ENCODE measurements at regions not wholly inside any gene's neighbourhood (a gene's known extent, or its start where the extent isn't known, plus 50 kb on each side); places are given as distances from the start of the nearest gene placed in this dataset.

- Mint-ChIP-seq H3K27me3 (no peaks in the 10 kb centered on the region), H3K4me3 (no peak overlapping the region), H3K9me3 (peaks cover 2% of the 10 kb centered on the region), H3K4me1 (ENCODE audit: low read depth) (peaks cover 7% of the 10 kb centered on the region), H3K27ac (no peak overlapping the region), H3K36me3 (ENCODE audit: low read depth) (no peaks in the 10 kb centered on the region)
- no peak for TF ChIP-seq CTCF (IDR thresholded peaks at IDR 0.05)
- POLR2A ChIA-PET, result no interaction called here
- intact Hi-C loops (cut with DNase I, micrococcal nuclease), result no loop called here
- H3K36me3 ChIP-seq (ENCODE audit: insufficient read depth, low read length), result no peaks in the 10 kb centered on the region
- H3K27ac ChIP-seq (ENCODE audit: low read depth in 1 of 2, low read length in 2 of 2), result no peak overlapping the region
- CTCF ChIA-PET, result no interaction called here
- no peak overlapping the region for H3K4me3 ChIP-seq (ENCODE audit: low read length)
- no peak for DNase-seq
- no peaks in the 10 kb centered on the region for H3K27me3 ChIP-seq (ENCODE audit: control insufficient read depth in 1 of 2, insufficient read depth in 2 of 2, low read length in 2 of 2)
- H3K9me3 ChIP-seq (ENCODE audit: control insufficient read depth in 1 of 2, insufficient read depth in 1 of 2, low read length in 2 of 2), result no peaks in the 10 kb centered on the region
- ATAC-seq (ENCODE audit: poor library complexity), result no peak
- no peaks in the 10 kb centered on the region for H3K4me1 ChIP-seq (ENCODE audit: insufficient read depth, low read length)
These were observed 104.9 kb upstream of the TSHZ2 start for GRCh38 chr20:52867305-52867704.

GRCh38 chr20:52864916-52865605 lies 107.1 kb upstream of the TSHZ2 start:
- POLR2A ChIA-PET, result no interaction called here
- ATAC-seq (ENCODE audit: poor library complexity), result no peak

GRCh38 chr20:52859156-52859876 lies 112.8 kb upstream of the TSHZ2 start:
- no peak for TF ChIP-seq CTCF (IDR thresholded peaks at IDR 0.05)
- no peaks in the 10 kb centered on the region for H3K4me1 Mint-ChIP-seq (ENCODE audit: low read depth)
- H3K27ac ChIP-seq (ENCODE audit: low read depth in 1 of 2, low read length in 2 of 2), result no peak overlapping the region
- H3K27me3 ChIP-seq (ENCODE audit: control insufficient read depth in 1 of 2, insufficient read depth in 2 of 2, low read length in 2 of 2), result no peaks in the 10 kb centered on the region
- intact Hi-C loops (cut with DNase I, micrococcal nuclease), result no loop called here
- H3K27me3 Mint-ChIP-seq, result no peaks in the 10 kb centered on the region
- CTCF ChIA-PET, result no interaction called here
- no peak overlapping the region for H3K27ac Mint-ChIP-seq
- H3K4me3 Mint-ChIP-seq, result no peak overlapping the region
- H3K36me3 ChIP-seq (ENCODE audit: insufficient read depth, low read length), result no peaks in the 10 kb centered on the region
- H3K4me1 ChIP-seq (ENCODE audit: insufficient read depth, low read length), result no peaks in the 10 kb centered on the region
- no peaks in the 10 kb centered on the region for H3K9me3 Mint-ChIP-seq
- ATAC-seq (ENCODE audit: poor library complexity) (no peak), DNase-seq (no peak)
- no peaks in the 10 kb centered on the region for H3K9me3 ChIP-seq (ENCODE audit: control insufficient read depth in 1 of 2, insufficient read depth in 1 of 2, low read length in 2 of 2)
- H3K36me3 Mint-ChIP-seq (ENCODE audit: low read depth), result no peaks in the 10 kb centered on the region
- POLR2A ChIA-PET, result no interaction called here
- no peak overlapping the region for H3K4me3 ChIP-seq (ENCODE audit: low read length)

More at GRCh38 chr20:52864916-52865605, 107.1 kb upstream of the TSHZ2 start:
- CTCF ChIA-PET, result interaction anchor here (1.0 kb wide), 1 partner anchor 9 kb away, joined by 3 read pairs; no protein-coding TSS in a partner anchor
- peaks cover 2% of the 10 kb centered on the region for H3K9me3 Mint-ChIP-seq
- intact Hi-C loops (cut with DNase I, micrococcal nuclease), result no loop called here
- no peak overlapping the region for H3K4me3 Mint-ChIP-seq
- no peaks in the 10 kb centered on the region for H3K36me3 ChIP-seq (ENCODE audit: insufficient read depth, low read length)
- H3K9me3 ChIP-seq (ENCODE audit: control insufficient read depth in 1 of 2, insufficient read depth in 1 of 2, low read length in 2 of 2), result no peaks in the 10 kb centered on the region
- TF ChIP-seq CTCF (IDR thresholded peaks at IDR 0.05), result no peak
- H3K36me3 Mint-ChIP-seq (ENCODE audit: low read depth), result no peaks in the 10 kb centered on the region
- H3K4me1 Mint-ChIP-seq (ENCODE audit: low read depth), result peaks cover 7% of the 10 kb centered on the region
- H3K4me3 ChIP-seq (ENCODE audit: low read length), result no peak overlapping the region
- no peak overlapping the region for H3K27ac Mint-ChIP-seq
- H3K27ac ChIP-seq (ENCODE audit: low read depth in 1 of 2, low read length in 2 of 2), result no peak overlapping the region
- H3K4me1 ChIP-seq (ENCODE audit: insufficient read depth, low read length), result no peaks in the 10 kb centered on the region
- no peaks in the 10 kb centered on the region for H3K27me3 Mint-ChIP-seq
- no peaks in the 10 kb centered on the region for H3K27me3 ChIP-seq (ENCODE audit: control insufficient read depth in 1 of 2, insufficient read depth in 2 of 2, low read length in 2 of 2)
- no peak for DNase-seq
